Glomerular endothelial cell (primary cell): ENCODE measurements at regions not wholly inside any gene's neighbourhood (a gene's known extent, or its start where the extent isn't known, plus 50 kb on each side); places are given as distances from the start of the nearest gene placed in this dataset.
A peak's percentile ranks its signal among the peaks of the same experiment; 100 is the strongest.
"Not testable (repeated sequence)": the region's sequence is repeated elsewhere in the genome, so short reads cannot be mapped to it uniquely, and the experiment has no call there.

ENCODE experiments used
- DNase-seq: peaks from one replicate; pipeline ENCODE4 v3.0.0-alpha.2; 2011; ENCODE audit warnings: low read depth, low spot score; ENCODE audit errors: extremely low read depth

DNA sequence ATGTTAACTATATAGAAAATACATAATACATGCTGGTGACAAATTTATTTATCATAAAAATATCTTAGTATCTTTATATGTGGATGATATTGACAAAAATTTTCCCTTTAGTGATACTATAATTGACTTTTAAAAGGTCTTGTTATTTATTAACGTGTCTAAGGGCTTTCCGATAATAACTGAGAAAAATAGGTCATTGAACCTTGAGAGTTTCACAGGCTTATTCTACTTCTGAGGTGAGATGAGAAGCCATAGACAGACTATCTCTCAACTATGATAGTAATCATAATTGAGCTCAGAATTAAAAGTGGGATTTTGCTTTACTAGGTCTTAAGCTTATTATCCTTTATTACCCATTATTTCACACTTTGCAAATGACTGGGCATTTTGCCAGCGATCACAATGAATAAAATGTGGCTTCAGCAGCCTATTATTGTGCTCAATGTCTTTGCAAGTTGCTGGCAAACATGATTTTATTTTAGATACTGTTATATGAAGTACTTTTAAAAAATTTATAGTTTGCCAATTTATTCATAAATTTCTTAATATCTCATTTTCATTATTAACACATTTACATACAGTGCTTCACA, 574.5 kb downstream of the ZWINT start:
- DNase-seq, result no peak

DNA sequence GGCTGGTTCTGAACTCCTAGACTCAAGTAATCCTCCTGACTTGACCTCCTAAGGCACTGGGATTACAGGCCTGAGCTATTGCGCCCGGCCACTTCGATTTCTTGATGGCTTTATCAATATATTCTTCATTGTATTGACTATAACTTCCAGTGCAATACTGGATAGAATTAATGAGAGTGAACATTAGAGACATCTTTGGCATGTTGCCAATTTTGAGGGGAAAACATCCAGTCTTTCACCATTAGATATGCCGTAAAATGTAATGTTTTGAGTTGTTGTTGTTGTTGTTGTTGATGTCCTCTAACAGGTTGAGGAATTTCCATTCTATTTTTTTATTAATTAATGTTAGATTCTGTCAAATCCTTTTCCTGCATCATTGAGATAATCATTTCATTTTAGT, 578.9 kb downstream of the ZWINT start:
- DNase-seq, result no peak

DNA sequence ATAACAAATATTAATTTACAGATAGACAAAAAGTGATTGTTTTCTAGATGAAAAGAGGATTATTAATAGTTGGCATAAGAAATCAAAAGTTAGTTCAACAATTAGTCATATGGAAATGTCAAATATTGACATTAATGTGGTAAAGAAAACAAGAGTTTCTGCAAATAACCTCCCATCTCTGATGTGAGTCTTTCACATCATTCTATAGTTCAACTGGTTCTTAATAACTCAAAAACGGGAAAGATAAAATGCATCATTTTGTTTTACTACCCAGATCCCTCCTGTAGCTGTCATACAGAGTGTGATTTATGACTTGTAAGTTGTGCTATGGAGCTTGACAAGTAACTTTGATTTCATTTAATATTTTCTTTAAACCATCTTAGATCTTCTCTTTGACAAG, 594.8 kb downstream of the ZWINT start:
- DNase-seq, result no peak

DNA sequence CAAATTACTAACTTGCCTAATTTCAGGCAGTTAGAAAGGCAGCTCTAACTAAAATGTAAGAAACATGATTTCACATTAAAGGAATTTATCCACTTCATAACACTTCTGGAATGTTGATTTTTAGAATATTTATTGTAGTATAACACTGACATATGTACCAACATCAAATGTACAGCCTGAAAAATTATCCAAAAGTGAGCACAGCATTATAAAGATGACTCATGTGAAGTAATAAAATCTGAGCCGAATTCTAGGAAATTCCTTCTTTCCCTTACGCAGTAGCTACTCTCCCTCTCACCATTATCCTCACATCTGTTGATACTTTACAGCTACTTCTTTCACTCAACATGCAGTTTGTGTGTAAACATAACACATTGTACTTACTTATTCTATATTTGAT, 610.6 kb downstream of the ZWINT start:
- DNase-seq, result no peak

DNA sequence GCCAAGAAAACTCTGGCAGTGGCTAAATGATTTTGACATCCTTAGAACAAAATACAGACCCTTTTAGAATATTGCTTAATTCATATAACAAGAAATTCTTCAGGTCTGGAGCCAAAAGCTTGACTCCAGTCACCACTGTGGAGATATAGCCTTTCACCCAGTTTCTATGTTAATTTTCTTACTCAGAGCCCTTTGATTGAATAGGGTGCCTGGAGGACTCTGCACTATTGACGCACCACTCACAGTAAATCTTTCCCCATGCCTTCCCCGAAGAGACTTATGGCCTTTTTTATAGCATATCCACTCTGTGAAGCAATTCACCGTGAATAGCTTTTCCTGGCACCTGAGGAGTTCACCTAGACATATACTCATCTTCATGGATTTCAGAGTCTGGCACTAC, 613.8 kb downstream of the ZWINT start:
- no peak for DNase-seq

DNA sequence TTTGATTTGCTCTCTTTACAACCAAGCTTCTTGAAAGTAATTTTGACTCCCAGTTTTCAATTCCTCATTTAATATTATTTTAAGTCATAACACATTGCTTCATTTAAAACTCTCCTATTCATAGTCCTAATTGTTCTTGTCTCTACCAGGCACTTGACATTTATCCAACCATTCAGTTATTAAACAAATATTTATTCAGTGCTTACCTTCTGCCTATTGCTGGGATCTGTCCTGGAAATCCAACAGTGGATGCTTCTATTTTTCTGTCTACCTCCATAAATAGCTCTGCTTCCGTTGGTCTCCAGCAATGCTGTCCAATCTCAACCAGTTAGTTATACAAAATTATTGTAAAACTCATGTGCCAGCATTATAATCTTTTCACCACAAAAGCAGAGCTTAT, 615.1 kb downstream of the ZWINT start:
- DNase-seq, result no peak

DNA sequence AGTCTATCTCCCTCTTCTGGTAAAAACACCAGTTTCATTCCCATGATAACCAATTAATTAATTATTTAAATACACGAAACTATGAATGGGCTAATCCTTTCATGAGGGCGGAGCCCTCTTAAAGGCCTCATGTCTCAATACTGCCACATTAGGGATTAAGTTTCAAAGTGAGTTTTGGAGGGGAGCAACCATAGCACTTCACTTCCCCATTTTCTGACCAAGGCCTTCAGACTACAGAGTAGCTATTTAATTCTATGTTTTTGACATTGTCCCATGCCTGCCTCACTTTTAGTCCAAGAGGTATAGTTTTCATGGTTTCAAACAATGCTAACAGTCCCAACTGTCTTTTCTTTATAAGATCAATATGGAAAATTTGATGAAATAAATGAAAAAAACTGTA, 618.6 kb downstream of the ZWINT start:
- no peak for DNase-seq

DNA sequence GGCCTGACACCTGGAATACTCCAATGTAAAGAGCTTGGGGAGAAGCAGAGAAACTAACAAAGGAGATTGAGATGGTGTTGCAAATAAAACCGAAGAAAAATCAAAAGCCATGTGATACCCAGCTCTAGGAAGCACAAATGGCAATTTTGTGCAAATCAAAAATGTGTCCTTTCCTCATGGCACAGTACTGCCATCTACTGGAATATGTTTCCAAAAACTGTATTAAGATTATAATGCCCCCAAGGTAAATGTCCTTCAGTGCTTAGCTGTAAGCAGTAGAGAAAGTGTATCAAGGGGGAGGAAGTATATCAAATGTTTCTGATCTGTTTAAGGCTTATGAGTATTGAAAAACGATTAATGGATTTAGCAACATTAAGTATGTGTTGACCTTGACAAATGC, 620.3 kb downstream of the ZWINT start:
- peak; percentile 3 for DNase-seq

DNA sequence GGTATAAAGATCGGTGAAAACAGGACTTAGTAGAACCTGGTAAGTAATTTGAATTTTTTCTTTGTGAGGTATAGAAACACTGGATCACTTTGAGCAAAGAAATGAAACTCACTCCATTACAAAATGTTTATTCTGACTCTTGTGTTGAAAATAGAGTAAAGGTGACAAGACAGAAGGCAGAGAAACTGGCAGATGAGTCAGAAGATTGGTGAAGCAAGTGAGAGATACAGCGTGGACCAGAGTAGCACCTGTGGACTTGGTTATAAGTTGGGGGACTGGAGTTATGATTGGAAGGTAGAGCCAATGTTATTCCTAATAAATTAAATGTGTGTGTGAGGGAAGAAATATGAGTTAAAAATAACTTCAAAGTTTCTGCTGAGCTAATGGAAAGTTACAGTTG, 620.9 kb downstream of the ZWINT start:
- DNase-seq, result no peak

DNA sequence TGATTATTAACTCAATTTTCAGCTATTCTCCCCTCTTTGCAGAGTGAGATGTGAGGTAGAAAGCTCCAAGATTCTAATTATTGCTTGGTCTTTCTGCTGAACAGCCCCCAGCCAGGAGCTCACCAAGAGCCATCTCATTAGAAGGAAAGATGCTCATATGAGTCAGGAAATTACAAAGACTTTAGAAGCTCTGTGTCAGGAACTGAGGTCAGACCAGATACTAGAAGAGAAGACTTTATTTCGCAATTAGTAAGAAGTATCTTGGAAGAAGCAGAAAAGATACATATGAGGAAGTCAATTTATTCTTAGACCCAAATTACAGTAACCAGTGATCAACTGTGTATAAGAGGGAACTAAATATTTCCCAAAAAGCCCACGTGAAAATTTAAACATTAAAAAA, 626.9 kb downstream of the ZWINT start:
- no peak for DNase-seq

DNA sequence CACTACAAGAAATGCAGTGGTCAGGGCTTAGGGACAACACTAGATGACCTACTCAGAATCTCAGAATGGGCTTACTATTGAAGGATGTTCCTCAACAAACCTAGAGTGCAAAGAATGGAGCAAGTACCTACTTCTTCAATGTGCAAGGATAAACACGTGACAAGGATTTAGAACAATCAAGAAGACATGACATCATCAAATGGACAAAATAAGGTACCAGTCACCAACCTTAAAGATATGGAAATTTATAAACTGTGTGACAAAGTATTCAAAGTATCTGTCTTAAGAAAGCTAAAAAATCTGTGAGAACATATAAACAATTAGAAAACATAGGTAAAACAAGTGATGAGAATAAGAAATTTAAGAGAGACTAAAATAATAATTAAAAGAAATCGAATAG, 656.1 kb downstream of the ZWINT start:
- DNase-seq, result no peak

DNA sequence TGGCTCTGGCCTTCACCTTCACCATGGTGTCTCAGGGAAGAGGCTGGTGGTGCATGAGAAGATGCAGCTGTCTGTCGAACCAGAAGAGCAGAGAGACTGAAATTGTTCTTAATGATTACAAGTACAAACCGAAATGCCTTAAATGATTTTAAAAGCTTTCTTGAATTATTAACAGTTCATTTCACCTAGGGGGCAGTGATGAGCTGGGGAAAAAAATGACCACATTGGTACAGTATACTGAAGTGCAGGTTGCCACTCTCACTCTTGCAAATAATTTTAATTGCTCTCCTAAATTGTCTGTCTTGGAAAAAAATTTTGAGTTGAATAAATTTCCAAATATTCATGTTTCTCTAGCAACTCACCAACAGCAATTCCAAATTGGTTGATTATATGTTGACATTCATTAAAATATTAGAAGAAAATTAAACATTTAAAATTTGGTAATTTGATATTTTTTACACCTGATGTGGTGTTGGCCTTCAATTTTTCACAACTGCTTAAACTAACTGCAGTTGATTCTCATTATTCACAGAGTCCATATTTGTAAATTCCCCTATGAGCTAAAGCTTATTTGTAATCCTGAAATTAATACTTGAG, 692.6 kb downstream of the ZWINT start:
- DNase-seq, result no peak

DNA sequence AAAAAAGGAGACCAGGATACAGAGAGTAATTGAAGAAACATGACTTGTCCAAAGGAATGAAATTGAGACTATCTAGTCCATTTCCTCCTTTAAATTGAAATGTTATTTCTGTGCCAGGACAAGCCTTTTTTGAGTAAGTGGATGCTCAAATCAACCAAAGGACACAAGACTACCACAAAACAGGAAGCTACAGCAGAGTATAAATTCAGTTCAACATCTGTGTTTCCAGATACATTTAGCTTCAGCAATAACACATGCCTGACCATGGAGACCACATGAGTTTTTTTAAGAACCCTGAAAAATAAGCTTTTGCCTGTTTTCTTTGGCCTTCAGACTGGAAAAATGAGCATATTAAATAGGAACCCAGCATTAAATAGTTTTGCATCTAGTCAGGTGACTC, 707.5 kb downstream of the ZWINT start:
- DNase-seq, result no peak

DNA sequence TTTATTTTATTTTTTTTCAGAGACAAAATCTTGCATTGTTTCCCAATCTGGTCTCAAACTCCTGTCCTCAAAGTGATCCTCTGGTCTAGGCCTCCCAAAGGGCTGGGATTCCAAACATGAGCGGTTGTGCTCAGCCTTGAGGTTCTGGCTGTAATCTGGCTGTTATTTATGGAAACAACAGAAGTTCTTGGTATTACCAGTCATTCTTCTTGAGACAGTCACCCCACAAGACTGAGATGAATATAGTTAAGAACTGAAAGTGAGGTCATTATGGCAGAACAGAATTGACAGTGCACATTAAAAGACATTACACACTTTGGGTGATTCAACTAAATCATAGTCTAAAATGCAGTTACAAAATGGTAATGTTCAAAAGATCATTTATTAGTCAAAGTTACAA, 719.5 kb downstream of the ZWINT start:
- DNase-seq, result no peak

DNA sequence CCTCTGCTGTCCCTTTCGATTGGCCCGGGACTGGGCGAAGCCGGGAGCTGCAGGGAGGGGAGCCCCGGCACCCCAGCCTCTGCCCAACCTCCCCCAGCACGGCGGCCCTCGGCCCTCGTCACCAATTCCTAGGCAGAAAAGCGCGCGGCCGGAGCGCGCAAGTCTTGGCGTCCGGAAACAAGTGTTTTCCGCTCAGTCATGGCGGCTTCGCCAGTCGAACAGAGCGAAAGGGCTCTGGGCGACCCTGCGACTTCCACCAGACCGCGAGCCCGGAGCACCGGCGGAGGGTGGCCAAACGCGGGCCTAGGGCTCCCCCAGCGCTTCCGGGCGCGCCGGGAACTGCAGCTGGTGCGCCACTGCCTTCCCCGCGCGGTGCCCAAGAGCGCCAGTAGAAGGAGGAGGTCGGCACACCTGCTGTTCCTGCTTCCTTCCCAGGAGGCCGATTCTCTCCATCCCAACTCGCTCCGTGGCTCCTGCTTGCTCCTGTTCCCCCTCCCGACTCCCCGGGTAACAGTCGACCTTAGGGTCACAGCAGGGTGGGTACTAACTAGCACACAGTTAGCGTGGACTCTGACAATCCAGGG, 729.9 kb downstream of the ZWINT start:
- no peak for DNase-seq

DNA sequence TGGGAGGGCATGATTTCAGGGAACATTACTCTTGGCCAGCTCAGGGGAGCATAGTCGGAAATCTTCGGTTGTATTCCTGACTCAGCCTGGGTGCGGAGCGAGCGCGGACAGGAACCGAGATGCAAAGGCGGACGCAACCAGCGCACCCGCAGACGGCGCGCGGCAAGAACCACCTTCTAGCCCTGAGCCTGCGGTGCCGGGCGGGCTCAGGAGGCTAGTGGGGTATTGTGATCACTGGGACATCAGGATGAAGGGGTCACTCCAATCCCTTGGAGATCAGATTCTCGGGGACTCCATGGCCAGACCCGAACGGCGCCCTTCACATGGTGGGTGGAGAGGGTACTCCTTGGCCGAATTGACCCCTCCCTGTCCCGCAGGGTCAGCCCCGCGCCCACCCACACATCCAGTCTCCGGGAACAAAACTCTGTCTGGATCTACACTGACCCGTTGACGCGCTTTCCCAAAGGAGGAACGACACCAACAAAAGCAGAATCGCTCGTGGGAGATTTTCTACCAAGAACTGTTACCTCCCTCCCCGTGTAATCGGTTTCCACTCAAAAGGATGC, 730.5 kb downstream of the ZWINT start:
- DNase-seq, result no peak

DNA sequence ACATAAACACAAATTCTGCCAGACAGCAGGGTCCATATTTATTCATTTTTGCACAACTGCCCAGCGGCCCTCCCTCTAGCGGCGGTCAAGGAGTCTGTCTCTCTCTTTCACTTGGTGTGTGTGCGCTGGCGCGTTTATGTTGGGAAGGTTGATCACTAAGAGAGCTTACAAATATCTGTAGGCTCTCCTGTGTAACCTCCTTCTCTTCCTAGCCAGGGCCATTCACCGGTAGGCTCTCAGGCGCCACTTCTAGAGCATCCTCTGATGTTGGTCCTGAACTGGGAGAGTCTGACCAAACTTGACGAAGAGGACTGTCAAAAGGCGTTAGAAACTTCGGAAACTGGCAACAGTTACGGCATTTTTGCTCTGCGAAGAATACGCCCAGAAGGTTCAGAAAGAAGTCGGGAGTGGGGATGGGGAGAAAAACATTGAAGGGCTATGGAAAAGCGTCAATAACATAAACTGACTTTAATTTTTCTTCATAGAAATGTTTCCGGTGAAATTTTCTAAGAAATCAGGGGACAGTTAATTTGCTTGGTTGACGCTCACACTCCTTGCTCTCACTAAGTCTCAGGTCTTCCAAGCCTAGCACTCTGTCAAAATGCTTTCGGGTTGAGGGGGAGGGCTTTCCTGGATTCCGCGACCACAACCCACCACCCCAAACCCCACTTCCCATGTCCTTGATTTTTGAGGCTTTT, 731.1 kb downstream of the ZWINT start:
- peak; percentile 55 for DNase-seq

DNA sequence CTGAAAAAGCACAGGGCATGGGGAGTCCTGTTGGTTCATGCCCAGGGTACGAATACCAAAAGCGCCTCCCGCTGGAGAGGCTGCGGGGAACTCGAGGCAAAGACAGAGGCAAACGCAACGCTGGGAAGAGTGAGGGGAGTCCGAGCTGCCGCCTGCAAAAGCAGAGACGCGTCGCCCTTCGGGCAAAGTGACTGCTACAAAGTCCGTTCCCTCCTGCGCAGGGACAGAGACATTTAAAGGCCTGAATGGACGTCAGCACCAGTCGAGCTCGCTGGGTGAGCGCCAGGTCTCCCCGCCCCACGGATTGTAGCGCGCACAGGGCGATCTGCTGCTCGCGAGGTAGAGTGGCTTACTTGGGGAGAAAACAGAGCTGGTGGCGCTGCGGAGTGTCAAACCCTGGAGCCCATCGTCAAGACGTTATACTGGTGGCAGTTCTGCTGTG, 732.8 kb downstream of the ZWINT start:
- DNase-seq, result no peak

DNA sequence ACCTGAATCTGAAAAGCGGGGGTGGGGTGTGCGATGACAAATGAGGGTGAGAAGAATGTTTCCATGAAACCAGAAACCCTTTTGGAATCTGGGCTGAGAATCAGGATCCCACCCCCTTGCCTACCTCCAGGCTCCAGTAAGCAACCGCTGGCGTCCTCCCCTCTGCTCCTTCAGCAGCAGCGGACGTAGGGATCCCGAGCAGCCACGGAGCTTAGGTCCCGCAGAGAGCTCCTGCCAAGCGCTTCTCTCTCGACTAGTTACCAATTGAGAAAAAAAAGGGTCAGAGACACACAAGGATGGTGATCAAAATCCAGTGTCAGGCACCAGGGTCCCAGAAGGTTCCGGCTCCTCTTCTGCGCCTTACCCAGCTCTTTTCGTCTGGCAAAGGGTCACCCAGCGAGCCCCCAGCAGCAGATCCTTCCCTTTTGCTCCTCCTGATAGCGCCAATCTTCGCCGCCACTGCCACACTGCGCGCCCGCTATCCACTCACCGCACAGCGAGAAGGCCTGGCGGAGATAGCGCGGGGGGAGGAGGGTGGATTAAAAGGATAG, 733.5 kb downstream of the ZWINT start:
- no peak for DNase-seq

DNA sequence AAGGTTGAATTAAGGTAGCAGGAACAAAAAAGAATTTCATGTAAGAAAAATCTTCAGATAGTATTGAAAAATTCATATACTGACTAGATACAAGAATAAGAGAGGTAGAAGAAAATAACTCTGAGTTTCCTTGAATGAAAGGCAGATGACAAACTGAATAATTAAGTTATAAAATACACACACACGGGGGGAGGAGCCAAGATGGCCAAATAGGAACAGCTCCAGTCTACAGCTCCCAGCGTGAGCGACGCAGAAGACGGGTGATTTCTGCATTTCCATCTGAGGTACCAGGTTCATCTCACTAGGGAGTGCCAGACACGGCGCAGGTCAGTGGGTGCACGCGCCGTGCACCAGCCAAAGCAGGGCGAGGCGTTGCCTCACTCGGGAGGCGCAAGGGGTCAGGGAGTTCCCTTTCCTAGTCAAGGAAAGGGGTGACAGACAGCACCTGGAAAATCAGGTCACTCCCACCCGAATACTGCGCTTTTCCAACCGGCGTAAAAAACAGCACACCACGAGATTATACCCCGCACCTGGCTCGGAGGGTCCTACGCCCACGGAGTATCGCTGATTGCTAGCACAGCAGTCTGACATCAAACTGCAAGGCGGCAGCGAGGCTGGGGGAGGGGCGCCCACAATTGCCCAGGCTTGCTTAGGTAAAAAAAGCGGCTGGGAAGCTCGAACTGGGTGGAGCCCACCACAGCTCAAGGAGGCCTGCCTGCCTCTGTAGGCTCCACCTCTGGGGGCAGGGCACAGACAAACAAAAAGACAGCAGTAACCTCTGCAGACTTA, 759.2 kb downstream of the ZWINT start:
- not testable (repeated sequence) for DNase-seq

DNA sequence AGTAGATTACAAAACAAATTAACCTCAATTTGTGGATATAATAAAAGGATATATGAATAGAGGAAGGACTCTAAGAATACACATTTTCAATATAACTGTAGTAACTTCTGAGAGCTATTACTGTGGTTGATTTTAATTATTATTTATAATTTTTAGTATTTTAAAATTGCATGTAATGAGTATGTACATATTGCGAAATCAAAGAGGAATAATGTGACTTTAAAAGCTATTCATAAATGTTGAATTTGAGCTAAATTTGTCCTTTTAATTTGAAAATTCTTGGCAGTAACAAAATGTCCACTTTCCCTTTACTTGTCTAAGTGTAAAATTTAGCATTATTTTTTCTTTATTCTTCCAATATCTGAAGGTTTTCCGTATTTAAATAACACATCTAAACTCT, 750.6 kb upstream of the PCDH15 start:
- DNase-seq, result no peak
